ENCODE measurements at regions not wholly inside any gene's neighbourhood (a gene's known extent, or its start where the extent isn't known, plus 50 kb on each side); places are given as distances from the start of the nearest gene placed in this dataset.

GRCh38 chrX:40304115-40304514 is 206.4 kb upstream of the BCOR start:
- DNase-seq: no peak

- no peak for DNase-seq
Observed at GRCh38 chrX:40303256-40304077, 205.7 kb upstream of the BCOR start.

- DNase-seq: peak; percentile 86
Observed at GRCh38 chrX:40300286-40300890, 202.6 kb upstream of the BCOR start.

GRCh38 chrX:40299641-40300046 is 201.9 kb upstream of the BCOR start:
- DNase-seq: peak; percentile 73

- DNase-seq: no peak
Observed at GRCh38 chrX:40298572-40299479, 201.1 kb upstream of the BCOR start.

GRCh38 chrX:40298069-40298468 is 200.3 kb upstream of the BCOR start:
- DNase-seq: no peak

GRCh38 chrX:40291553-40291952 is 193.8 kb upstream of the BCOR start:
- DNase-seq: no peak

- no peak for DNase-seq
Observed at GRCh38 chrX:40290517-40290916, 192.8 kb upstream of the BCOR start.

- no peak for DNase-seq
Observed at GRCh38 chrX:40285876-40286275, 188.1 kb upstream of the BCOR start.

- no peak for DNase-seq
Observed at GRCh38 chrX:40284852-40285251, 187.1 kb upstream of the BCOR start.

- DNase-seq: no peak
Observed at GRCh38 chrX:40283981-40284380, 186.2 kb upstream of the BCOR start.

- DNase-seq: no peak
Observed at GRCh38 chrX:40282946-40283660, 185.3 kb upstream of the BCOR start.

- no peak for DNase-seq
Observed at GRCh38 chrX:40282348-40282747, 184.6 kb upstream of the BCOR start.

- DNase-seq: peak; percentile 68
Observed at GRCh38 chrX:40281336-40282005, 183.7 kb upstream of the BCOR start.

GRCh38 chrX:40279762-40280161 is 182.0 kb upstream of the BCOR start:
- no peak for DNase-seq

GRCh38 chrX:40279091-40279430 is 181.3 kb upstream of the BCOR start:
- no peak for DNase-seq

GRCh38 chrX:40278340-40279090 is 180.8 kb upstream of the BCOR start:
- DNase-seq: peak; percentile 72

- DNase-seq: no peak
Observed at GRCh38 chrX:40277672-40278071, 179.9 kb upstream of the BCOR start.

GRCh38 chrX:40273356-40274050 is 175.7 kb upstream of the BCOR start:
- no peak for DNase-seq

GRCh38 chrX:40272776-40273175 is 175.0 kb upstream of the BCOR start:
- DNase-seq: no peak

GRCh38 chrX:40272141-40272540 is 174.4 kb upstream of the BCOR start:
- DNase-seq: no peak

Measured in activated CD4-positive, alpha-beta T cell treated with anti-CD3 and anti-CD28 coated beads, Interleukin-10, Interleukin-2, amounts not matched to agents 100 ng/mL and 50 ng/mL, durations not matched to agents 16 hours and 8 hours (primary cell).